ENCODE measurements at regions not wholly inside any gene's neighbourhood (a gene's known extent, or its start where the extent isn't known, plus 50 kb on each side); places are given as distances from the start of the nearest gene placed in this dataset.

- H3K4me3 ChIP-seq (replicated peaks in 1 of 3; ENCODE audit: low read depth in 2 of 3, low read length in 3 of 3): no peak overlapping the region
- no peak overlapping the region for H3K27ac ChIP-seq (ENCODE audit: low read depth in 1 of 2, low read length in 2 of 2)
- Mint-ChIP-seq H3K4me3 (no peak overlapping the region), H3K9me3 (peaks cover 2 to 15% (median 9%) of the 10 kb centered on the region in 7 donors), H3K36me3 (no peaks in the 10 kb centered on the region), H3K27me3 (ENCODE audit: low read depth in 3 of 3) (peaks cover 0 to 2% (median 0%) of the 10 kb centered on the region in 3 donors), H3K27ac (no peak overlapping the region), H3K4me1 (no peaks in the 10 kb centered on the region)
- H4K20me1 ChIP-seq (ENCODE audit: insufficient read depth, low read length): no peaks in the 10 kb centered on the region
- H3K4me2 ChIP-seq (replicated peaks; ENCODE audit: extremely low read depth, low read length, poor library complexity, severe bottlenecking): no peak overlapping the region
- no peak overlapping the region for H3K9ac ChIP-seq (ENCODE audit: insufficient read depth, low read length, poor library complexity, severe bottlenecking)
- no peaks in the 10 kb centered on the region for H3K27me3 ChIP-seq (ENCODE audit: control insufficient read depth in 2 of 2, insufficient read depth in 2 of 2, low read length in 2 of 2)
- H3K36me3 ChIP-seq (replicated peaks in 1 of 2; ENCODE audit: control insufficient read depth in 1 of 2, insufficient read depth in 2 of 2, low read length in 2 of 2): no peaks in the 10 kb centered on the region
- WGBS (ENCODE audit: insufficient coverage): no CpG with 5 or more reads among the region's 5 CpGs
- H2AFZ ChIP-seq (ENCODE audit: insufficient read depth, low read depth, low read length, poor library complexity, severe bottlenecking): no peak overlapping the region
- no peaks in the 10 kb centered on the region for H3K9me3 ChIP-seq (replicated peaks in 1 of 2; ENCODE audit: control insufficient read depth in 1 of 2, insufficient read depth in 1 of 2, low read length in 2 of 2)
- H3K79me2 ChIP-seq (ENCODE audit: insufficient read depth, low read length): no peaks in the 10 kb centered on the region
- H3K4me1 ChIP-seq (ENCODE audit: control insufficient read depth in 1 of 2, insufficient read depth in 2 of 2, low read length in 2 of 2): no peaks in the 10 kb centered on the region
- DNase-seq: no peak
- intact Hi-C loops (cut with micrococcal nuclease): no loop called here
- no peak for TF ChIP-seq CTCF (IDR thresholded peaks at IDR 0.05)
Observed at GRCh38 chr12:46998811-46999368, 80.5 kb upstream of the PCED1B start.

- H3K36me3 ChIP-seq (replicated peaks in 1 of 2; ENCODE audit: control insufficient read depth in 1 of 2, insufficient read depth in 2 of 2, low read length in 2 of 2): no peaks in the 10 kb centered on the region
- no peak for DNase-seq
- Mint-ChIP-seq H3K4me1 (no peaks in the 10 kb centered on the region), H3K27ac (no peak overlapping the region), H3K9me3 (peaks cover 0 to 9% (median 0%) of the 10 kb centered on the region in 7 donors), H3K4me3 (no peak overlapping the region), H3K36me3 (no peaks in the 10 kb centered on the region), H3K27me3 (ENCODE audit: low read depth in 3 of 3) (peaks cover 0 to 2% (median 0%) of the 10 kb centered on the region in 3 donors)
- H3K4me2 ChIP-seq (replicated peaks; ENCODE audit: extremely low read depth, low read length, poor library complexity, severe bottlenecking): no peak overlapping the region
- no peaks in the 10 kb centered on the region for H3K4me1 ChIP-seq (ENCODE audit: control insufficient read depth in 1 of 2, insufficient read depth in 2 of 2, low read length in 2 of 2)
- no peak for TF ChIP-seq CTCF (IDR thresholded peaks at IDR 0.05)
- no peak overlapping the region for H3K27ac ChIP-seq (ENCODE audit: low read depth in 1 of 2, low read length in 2 of 2)
- intact Hi-C loops (cut with micrococcal nuclease): no loop called here
- no peaks in the 10 kb centered on the region for H4K20me1 ChIP-seq (ENCODE audit: insufficient read depth, low read length)
- H3K79me2 ChIP-seq (ENCODE audit: insufficient read depth, low read length): no peaks in the 10 kb centered on the region
- H3K9ac ChIP-seq (ENCODE audit: insufficient read depth, low read length, poor library complexity, severe bottlenecking): no peak overlapping the region
- H3K9me3 ChIP-seq (replicated peaks in 1 of 2; ENCODE audit: control insufficient read depth in 1 of 2, insufficient read depth in 1 of 2, low read length in 2 of 2): no peaks in the 10 kb centered on the region
- no CpG with 5 or more reads among the region's 2 CpGs for WGBS (ENCODE audit: insufficient coverage)
- H3K4me3 ChIP-seq (replicated peaks in 1 of 3; ENCODE audit: low read depth in 2 of 3, low read length in 3 of 3): no peak overlapping the region
- no peak overlapping the region for H2AFZ ChIP-seq (ENCODE audit: insufficient read depth, low read depth, low read length, poor library complexity, severe bottlenecking)
- H3K27me3 ChIP-seq (ENCODE audit: control insufficient read depth in 2 of 2, insufficient read depth in 2 of 2, low read length in 2 of 2): no peaks in the 10 kb centered on the region
Observed at GRCh38 chr12:47004634-47005033, 74.8 kb upstream of the PCED1B start.

Data from CD14-positive monocyte (primary cell).